ENCODE measurements at regions not wholly inside any gene's neighbourhood (a gene's known extent, or its start where the extent isn't known, plus 50 kb on each side); places are given as distances from the start of the nearest gene placed in this dataset.
A peak's percentile ranks its signal among the peaks of the same experiment; 100 is the strongest.
"Not testable (repeated sequence)": the region's sequence is repeated elsewhere in the genome, so short reads cannot be mapped to it uniquely, and the experiment has no call there.

- H3K27ac ChIP-seq (ENCODE audit: low read depth, low read length), result no peak overlapping the region
- peak in 1 of 6 donors; percentile 24 for DNase-seq (ENCODE audit: low read depth in 4 of 6, low spot score in 6 of 6)
- 61% methylated on average over 6 of the region's 6 CpGs for WGBS (ENCODE audit: insufficient coverage)
These were observed 470.6 kb downstream of the TUSC1 start for GRCh38 chr9:25207402-25208195.

GRCh38 chr9:25206027-25206426, 472.2 kb downstream of the TUSC1 start:
- DNase-seq (ENCODE audit: low read depth in 4 of 6, low spot score in 6 of 6), result no peak
- H3K4me1 ChIP-seq (ENCODE audit: control insufficient read depth, insufficient read depth, low read length), result no peaks in the 10 kb centered on the region
- H3K27me3 ChIP-seq (ENCODE audit: control insufficient read depth, insufficient read depth, low read length), result no peaks in the 10 kb centered on the region
- H3K27ac ChIP-seq (ENCODE audit: low read depth, low read length), result no peak overlapping the region
- H3K9me3 ChIP-seq (ENCODE audit: control insufficient read depth, insufficient read depth, low read length), result no peaks in the 10 kb centered on the region
- no peaks in the 10 kb centered on the region for H3K36me3 ChIP-seq (ENCODE audit: control insufficient read depth, insufficient read depth, low read length)
- no peak overlapping the region for H3K4me3 ChIP-seq (ENCODE audit: low read depth, low read length)
- WGBS (ENCODE audit: insufficient coverage), result 100% methylated on average over 1 of the region's 4 CpGs

More at GRCh38 chr9:25207402-25208195, 470.6 kb downstream of the TUSC1 start:
- Histone ChIP-seq H3K27me3 (ENCODE audit: control insufficient read depth, insufficient read depth, low read length) (no peaks in the 10 kb centered on the region), H3K9me3 (ENCODE audit: control insufficient read depth, insufficient read depth, low read length) (no peaks in the 10 kb centered on the region), H3K36me3 (ENCODE audit: control insufficient read depth, insufficient read depth, low read length) (no peaks in the 10 kb centered on the region), H3K4me3 (ENCODE audit: low read depth, low read length) (no peak overlapping the region), H3K4me1 (ENCODE audit: control insufficient read depth, insufficient read depth, low read length) (no peaks in the 10 kb centered on the region)

- Histone ChIP-seq H3K27ac (ENCODE audit: low read depth, low read length) (no peak overlapping the region), H3K27me3 (ENCODE audit: control insufficient read depth, insufficient read depth, low read length) (no peaks in the 10 kb centered on the region)
These were observed 473.0 kb downstream of the TUSC1 start for GRCh38 chr9:25205285-25205684.

GRCh38 chr9:25177858-25178257, 500.4 kb downstream of the TUSC1 start:
- no peak for DNase-seq (ENCODE audit: low read depth in 4 of 6, low spot score in 6 of 6)
- Histone ChIP-seq H3K4me1 (ENCODE audit: control insufficient read depth, insufficient read depth, low read length) (no peaks in the 10 kb centered on the region), H3K4me3 (ENCODE audit: low read depth, low read length) (no peak overlapping the region), H3K27me3 (ENCODE audit: control insufficient read depth, insufficient read depth, low read length) (no peaks in the 10 kb centered on the region), H3K27ac (ENCODE audit: low read depth, low read length) (no peak overlapping the region), H3K36me3 (ENCODE audit: control insufficient read depth, insufficient read depth, low read length) (no peaks in the 10 kb centered on the region), H3K9me3 (ENCODE audit: control insufficient read depth, insufficient read depth, low read length) (no peaks in the 10 kb centered on the region)
- WGBS (ENCODE audit: insufficient coverage), result 100% methylated on average over 4 of the region's 4 CpGs

More at GRCh38 chr9:25205285-25205684, 473.0 kb downstream of the TUSC1 start:
- H3K4me1 ChIP-seq (ENCODE audit: control insufficient read depth, insufficient read depth, low read length), result no peaks in the 10 kb centered on the region
- no peaks in the 10 kb centered on the region for H3K9me3 ChIP-seq (ENCODE audit: control insufficient read depth, insufficient read depth, low read length)
- WGBS (ENCODE audit: insufficient coverage), result 38% methylated on average over 2 of the region's 2 CpGs
- DNase-seq (ENCODE audit: low read depth in 4 of 6, low spot score in 6 of 6), result no peak
- H3K4me3 ChIP-seq (ENCODE audit: low read depth, low read length), result no peak overlapping the region
- no peaks in the 10 kb centered on the region for H3K36me3 ChIP-seq (ENCODE audit: control insufficient read depth, insufficient read depth, low read length)

- H3K36me3 ChIP-seq (ENCODE audit: control insufficient read depth, insufficient read depth, low read length), result no peaks in the 10 kb centered on the region
- no peak overlapping the region for H3K27ac ChIP-seq (ENCODE audit: low read depth, low read length)
- H3K4me1 ChIP-seq (ENCODE audit: control insufficient read depth, insufficient read depth, low read length), result no peaks in the 10 kb centered on the region
- no CpG with 5 or more reads among the region's 2 CpGs for WGBS (ENCODE audit: insufficient coverage)
- no peak overlapping the region for H3K4me3 ChIP-seq (ENCODE audit: low read depth, low read length)
- H3K27me3 ChIP-seq (ENCODE audit: control insufficient read depth, insufficient read depth, low read length), result no peaks in the 10 kb centered on the region
- DNase-seq (ENCODE audit: low read depth in 4 of 6, low spot score in 6 of 6), result no peak
- no peaks in the 10 kb centered on the region for H3K9me3 ChIP-seq (ENCODE audit: control insufficient read depth, insufficient read depth, low read length)
These were observed 548.7 kb downstream of the TUSC1 start for GRCh38 chr9:25129537-25129936.

GRCh38 chr9:25121811-25122210, 556.4 kb downstream of the TUSC1 start:
- H3K36me3 ChIP-seq (ENCODE audit: control insufficient read depth, insufficient read depth, low read length), result no peaks in the 10 kb centered on the region
- H3K4me3 ChIP-seq (ENCODE audit: low read depth, low read length), result no peak overlapping the region
- no peak for DNase-seq (ENCODE audit: low read depth in 4 of 6, low spot score in 6 of 6)
- no peak overlapping the region for H3K27ac ChIP-seq (ENCODE audit: low read depth, low read length)
- no peaks in the 10 kb centered on the region for H3K4me1 ChIP-seq (ENCODE audit: control insufficient read depth, insufficient read depth, low read length)
- H3K9me3 ChIP-seq (ENCODE audit: control insufficient read depth, insufficient read depth, low read length), result no peaks in the 10 kb centered on the region
- H3K27me3 ChIP-seq (ENCODE audit: control insufficient read depth, insufficient read depth, low read length), result no peaks in the 10 kb centered on the region

- no CpG with 5 or more reads among the region's 3 CpGs for WGBS (ENCODE audit: insufficient coverage)
These were observed 559.2 kb downstream of the TUSC1 start for GRCh38 chr9:25119041-25119440.

GRCh38 chr9:25117791-25118190, 560.5 kb downstream of the TUSC1 start:
- H3K4me3 ChIP-seq (ENCODE audit: low read depth, low read length), result no peak overlapping the region
- H3K27ac ChIP-seq (ENCODE audit: low read depth, low read length), result no peak overlapping the region
- no peaks in the 10 kb centered on the region for H3K4me1 ChIP-seq (ENCODE audit: control insufficient read depth, insufficient read depth, low read length)
- H3K9me3 ChIP-seq (ENCODE audit: control insufficient read depth, insufficient read depth, low read length), result no peaks in the 10 kb centered on the region
- DNase-seq (ENCODE audit: low read depth in 4 of 6, low spot score in 6 of 6), result no peak
- H3K27me3 ChIP-seq (ENCODE audit: control insufficient read depth, insufficient read depth, low read length), result no peaks in the 10 kb centered on the region
- H3K36me3 ChIP-seq (ENCODE audit: control insufficient read depth, insufficient read depth, low read length), result no peaks in the 10 kb centered on the region

More at GRCh38 chr9:25119041-25119440, 559.2 kb downstream of the TUSC1 start:
- Histone ChIP-seq H3K4me3 (ENCODE audit: low read depth, low read length) (no peak overlapping the region), H3K27ac (ENCODE audit: low read depth, low read length) (no peak overlapping the region), H3K9me3 (ENCODE audit: control insufficient read depth, insufficient read depth, low read length) (no peaks in the 10 kb centered on the region), H3K27me3 (ENCODE audit: control insufficient read depth, insufficient read depth, low read length) (no peaks in the 10 kb centered on the region), H3K36me3 (ENCODE audit: control insufficient read depth, insufficient read depth, low read length) (no peaks in the 10 kb centered on the region), H3K4me1 (ENCODE audit: control insufficient read depth, insufficient read depth, low read length) (no peaks in the 10 kb centered on the region)
- DNase-seq (ENCODE audit: low read depth in 4 of 6, low spot score in 6 of 6), result peak in 2 of 6 donors; percentile 9 to 27

GRCh38 chr9:25102204-25102603, 556.5 kb upstream of the IZUMO3 start:
- not testable (repeated sequence) for H3K27me3 ChIP-seq (ENCODE audit: control insufficient read depth, insufficient read depth, low read length); H3K27ac ChIP-seq (ENCODE audit: low read depth, low read length); H3K4me1 ChIP-seq (ENCODE audit: control insufficient read depth, insufficient read depth, low read length); H3K4me3 ChIP-seq (ENCODE audit: low read depth, low read length); H3K36me3 ChIP-seq (ENCODE audit: control insufficient read depth, insufficient read depth, low read length); DNase-seq (ENCODE audit: low read depth in 4 of 6, low spot score in 6 of 6); H3K9me3 ChIP-seq (ENCODE audit: control insufficient read depth, insufficient read depth, low read length)
- 96% methylated on average over 8 of the region's 8 CpGs for WGBS (ENCODE audit: insufficient coverage)

- no CpG with 5 or more reads among the region's 3 CpGs for WGBS (ENCODE audit: insufficient coverage)
These were observed 548.8 kb upstream of the IZUMO3 start for GRCh38 chr9:25094518-25094917.

More at GRCh38 chr9:25094518-25094917, 548.8 kb upstream of the IZUMO3 start:
- H3K36me3 ChIP-seq (ENCODE audit: control insufficient read depth, insufficient read depth, low read length), result no peaks in the 10 kb centered on the region
- H3K4me3 ChIP-seq (ENCODE audit: low read depth, low read length), result no peak overlapping the region
- no peak for DNase-seq (ENCODE audit: low read depth in 4 of 6, low spot score in 6 of 6)
- no peaks in the 10 kb centered on the region for H3K27me3 ChIP-seq (ENCODE audit: control insufficient read depth, insufficient read depth, low read length)
- no peaks in the 10 kb centered on the region for H3K9me3 ChIP-seq (ENCODE audit: control insufficient read depth, insufficient read depth, low read length)
- H3K4me1 ChIP-seq (ENCODE audit: control insufficient read depth, insufficient read depth, low read length), result no peaks in the 10 kb centered on the region
- H3K27ac ChIP-seq (ENCODE audit: low read depth, low read length), result no peak overlapping the region
